Endodermal cell (in vitro differentiated cells): ENCODE measurements at regions not wholly inside any gene's neighbourhood (a gene's known extent, or its start where the extent isn't known, plus 50 kb on each side); places are given as distances from the start of the nearest gene placed in this dataset.

ENCODE experiments used
- DNase-seq: peaks from one replicate; pipeline ENCODE4 v3.0.0-alpha.2; 2017
- H3K27ac ChIP-seq: 2 replicates; pipeline ENCODE4 v1.5.1; 2013; ENCODE audit warnings: mild to moderate bottlenecking, low read depth, low read length, moderate library complexity
- H3K27me3 ChIP-seq: 2 replicates; pipeline ENCODE4 v1.6.1; 2013; ENCODE audit warnings: mild to moderate bottlenecking, low read length, moderate library complexity; ENCODE audit not compliant: insufficient read depth, control insufficient read depth, poor library complexity, severe bottlenecking
- H3K36me3 ChIP-seq: 2 replicates; pipeline ENCODE4 v1.7.0; 2013; ENCODE audit warnings: mild to moderate bottlenecking, low read length, moderate library complexity; ENCODE audit not compliant: control insufficient read depth, insufficient read depth
- H3K4me1 ChIP-seq: one replicate; pipeline ENCODE4 v1.7.0; 2013; ENCODE audit warnings: low read length; ENCODE audit not compliant: control insufficient read depth, insufficient read depth
- H3K4me3 ChIP-seq: 2 replicates; pipeline ENCODE4 v1.5.1; 2013; ENCODE audit warnings: mild to moderate bottlenecking, low read length, moderate library complexity
- H3K9ac ChIP-seq: 2 replicates; pipeline ENCODE4 v1.6.1; 2013; ENCODE audit warnings: mild to moderate bottlenecking, low read length, moderate library complexity; ENCODE audit not compliant: poor library complexity, severe bottlenecking; ENCODE audit errors: extremely low read depth
- H3K9me3 ChIP-seq: 2 replicates; pipeline ENCODE4 v1.6.1; 2013; ENCODE audit warnings: mild to moderate bottlenecking, low read length, moderate library complexity; ENCODE audit not compliant: control insufficient read depth
- H3K27ac Mint-ChIP-seq: 2 replicates; pipeline ENCODE4 v1.8.0; 2020; ENCODE audit warnings: mixed read lengths
- H3K27me3 Mint-ChIP-seq: 2 replicates; pipeline ENCODE4 v1.8.0; 2021; ENCODE audit warnings: mild to moderate bottlenecking, mixed read lengths; ENCODE audit not compliant: insufficient read depth
- H3K36me3 Mint-ChIP-seq: 2 replicates; pipeline ENCODE4 v1.8.0; 2020; ENCODE audit warnings: low read depth, mixed read lengths
- H3K4me1 Mint-ChIP-seq: 2 replicates; pipeline ENCODE4 v1.8.0; 2020; ENCODE audit warnings: mixed read lengths
- H3K4me3 Mint-ChIP-seq: 2 replicates; pipeline ENCODE4 v1.8.0; 2020; ENCODE audit warnings: mild to moderate bottlenecking, moderate library complexity, mixed read lengths
- H3K9me3 Mint-ChIP-seq: 2 replicates; pipeline ENCODE4 v1.8.0; 2020; ENCODE audit warnings: mild to moderate bottlenecking, mixed read lengths
- WGBS, 2 experiments: methylation state at CpG; one replicate each; pipeline versions ENCODE4 v1.1.5 to v1.1.7; 2013; ENCODE audit warnings: missing lambda C conversion rate in 2 of 2, mixed read lengths in 1 of 2; ENCODE audit not compliant: insufficient coverage in 1 of 2, insufficient read length in 1 of 2; 5-methylcytosine and 5-hydroxymethylcytosine counted together
- TF ChIP-seq, protein P1 (sequence below): fragments of 200-600 bp; sonication (generic); conservative IDR thresholded peaks from 2 replicates; pipeline ENCODE4 v1.5.0; 2021; ENCODE audit warnings: antibody characterized with exemption, mild to moderate bottlenecking

DNA sequence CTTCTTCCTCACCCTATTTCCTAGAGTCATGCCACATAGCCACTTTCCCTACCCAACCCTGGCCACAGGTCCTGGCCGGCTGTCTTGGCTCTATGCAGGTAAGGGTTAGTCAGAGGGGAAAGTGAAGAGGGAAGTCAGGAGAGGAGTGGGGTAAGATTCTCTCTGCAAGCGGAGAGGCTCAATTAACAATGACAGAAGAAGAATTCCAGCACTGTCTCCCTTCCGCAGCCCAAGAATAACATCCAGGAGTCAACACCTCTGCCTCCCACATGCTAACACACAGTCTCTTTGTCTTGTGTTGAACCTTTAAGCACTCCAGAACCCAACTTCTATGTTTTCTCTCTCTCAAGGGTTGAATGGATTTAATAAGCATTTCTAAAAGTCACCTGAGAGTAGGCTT is 235.1 kb upstream of the ANKRD55 start:
- Mint-ChIP-seq H3K27ac (no peak overlapping the region), H3K4me3 (no peak overlapping the region), H3K4me1 (peaks cover 21% of the 10 kb centered on the region), H3K36me3 (no peaks in the 10 kb centered on the region), H3K27me3 (peaks cover 7% of the 10 kb centered on the region), H3K9me3 (no peaks in the 10 kb centered on the region)
- no peak overlapping the region for H3K9ac ChIP-seq
- no peaks in the 10 kb centered on the region for H3K9me3 ChIP-seq
- H3K36me3 ChIP-seq: no peaks in the 10 kb centered on the region
- H3K27ac ChIP-seq: no peak overlapping the region
- 86 to 90% methylated on average over 1 to 3 of the region's 3 CpGs for WGBS, 2 experiments
- peaks cover 5% of the 10 kb centered on the region for H3K4me1 ChIP-seq
- no peak for DNase-seq
- H3K27me3 ChIP-seq: no peaks in the 10 kb centered on the region
- TF ChIP-seq, protein P1, sequence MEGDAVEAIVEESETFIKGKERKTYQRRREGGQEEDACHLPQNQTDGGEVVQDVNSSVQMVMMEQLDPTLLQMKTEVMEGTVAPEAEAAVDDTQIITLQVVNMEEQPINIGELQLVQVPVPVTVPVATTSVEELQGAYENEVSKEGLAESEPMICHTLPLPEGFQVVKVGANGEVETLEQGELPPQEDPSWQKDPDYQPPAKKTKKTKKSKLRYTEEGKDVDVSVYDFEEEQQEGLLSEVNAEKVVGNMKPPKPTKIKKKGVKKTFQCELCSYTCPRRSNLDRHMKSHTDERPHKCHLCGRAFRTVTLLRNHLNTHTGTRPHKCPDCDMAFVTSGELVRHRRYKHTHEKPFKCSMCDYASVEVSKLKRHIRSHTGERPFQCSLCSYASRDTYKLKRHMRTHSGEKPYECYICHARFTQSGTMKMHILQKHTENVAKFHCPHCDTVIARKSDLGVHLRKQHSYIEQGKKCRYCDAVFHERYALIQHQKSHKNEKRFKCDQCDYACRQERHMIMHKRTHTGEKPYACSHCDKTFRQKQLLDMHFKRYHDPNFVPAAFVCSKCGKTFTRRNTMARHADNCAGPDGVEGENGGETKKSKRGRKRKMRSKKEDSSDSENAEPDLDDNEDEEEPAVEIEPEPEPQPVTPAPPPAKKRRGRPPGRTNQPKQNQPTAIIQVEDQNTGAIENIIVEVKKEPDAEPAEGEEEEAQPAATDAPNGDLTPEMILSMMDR: no peak
- H3K4me3 ChIP-seq: no peak overlapping the region

DNA sequence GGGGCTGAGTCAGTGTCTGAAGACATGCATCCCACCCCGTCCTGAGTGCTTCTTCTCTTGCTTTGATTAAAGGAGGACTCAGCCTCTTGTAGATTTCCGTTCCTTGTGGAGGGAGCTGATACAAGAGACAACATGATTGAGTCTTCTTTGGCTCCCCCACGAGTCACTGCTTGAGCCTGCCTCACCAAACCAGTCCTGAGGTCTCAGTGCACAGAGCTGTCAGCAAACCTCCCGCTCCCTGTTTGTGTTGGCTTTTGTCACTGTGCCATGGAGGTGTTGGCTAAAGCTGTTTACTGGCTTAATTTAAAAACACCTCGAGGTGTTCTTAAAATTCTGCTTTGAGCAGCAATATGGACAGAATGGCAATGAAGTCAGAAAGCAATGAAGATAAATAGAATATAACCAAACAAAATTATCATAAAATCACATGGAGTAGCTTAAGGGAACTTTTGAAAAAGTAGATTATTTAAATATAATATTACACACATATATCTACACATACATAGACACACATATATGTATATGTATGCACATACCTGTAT is 234.1 kb upstream of the ANKRD55 start:
- TF ChIP-seq, protein P1: no peak
- DNase-seq: no peak
- no peaks in the 10 kb centered on the region for H3K36me3 Mint-ChIP-seq
- Histone ChIP-seq H3K4me1 (peaks cover 5% of the 10 kb centered on the region), H3K27me3 (no peaks in the 10 kb centered on the region), H3K36me3 (no peaks in the 10 kb centered on the region), H3K4me3 (no peak overlapping the region), H3K9me3 (no peaks in the 10 kb centered on the region), H3K9ac (no peak overlapping the region), H3K27ac (no peak overlapping the region)
- H3K4me3 Mint-ChIP-seq: no peak overlapping the region
- no peak overlapping the region for H3K27ac Mint-ChIP-seq
- H3K9me3 Mint-ChIP-seq: no peaks in the 10 kb centered on the region
- peaks cover 7% of the 10 kb centered on the region for H3K27me3 Mint-ChIP-seq
- peaks cover 21% of the 10 kb centered on the region for H3K4me1 Mint-ChIP-seq
- WGBS, 2 experiments: 91 to 92% methylated on average over 4 to 5 of the region's 5 CpGs

DNA sequence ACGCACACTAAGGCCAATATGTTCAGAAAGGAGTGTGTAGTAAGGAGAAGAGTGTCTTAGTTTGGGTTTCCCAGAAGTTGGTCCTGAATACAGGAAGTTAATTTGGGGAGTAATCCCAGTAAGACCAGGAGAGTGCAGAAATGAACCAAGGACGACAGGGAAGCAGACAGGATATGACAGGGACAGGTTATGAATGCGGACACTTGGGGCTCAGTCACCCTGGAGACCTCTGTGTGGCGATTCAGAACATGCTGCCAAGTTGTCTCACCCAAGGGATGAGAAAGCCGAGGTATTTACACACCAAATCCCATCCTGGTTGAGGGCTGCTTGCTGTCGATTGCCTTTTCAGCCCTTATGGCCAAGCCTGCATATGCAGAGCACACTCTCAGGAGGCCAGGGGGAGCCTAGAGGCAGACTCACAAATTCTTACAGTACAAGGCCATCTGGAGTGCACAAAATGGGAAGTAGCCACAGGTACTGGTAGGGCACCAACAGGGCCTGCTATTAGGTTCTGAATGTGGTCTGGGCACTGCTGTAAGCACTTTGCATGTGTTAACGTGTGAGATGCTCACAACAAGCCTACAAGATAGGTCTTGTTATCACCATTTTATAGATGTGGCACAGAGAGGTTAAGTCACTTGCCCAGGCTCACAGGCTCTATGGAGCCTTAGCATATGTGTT is 233.1 kb upstream of the ANKRD55 start:
- 87 to 98% methylated on average over 5 to 7 of the region's 7 CpGs for WGBS, 2 experiments
- no peak overlapping the region for H3K9ac ChIP-seq
- Mint-ChIP-seq H3K4me1 (peaks cover 21% of the 10 kb centered on the region), H3K27ac (no peak overlapping the region), H3K9me3 (no peaks in the 10 kb centered on the region), H3K36me3 (no peaks in the 10 kb centered on the region), H3K4me3 (no peak overlapping the region), H3K27me3 (peaks cover 7% of the 10 kb centered on the region)
- DNase-seq: no peak
- H3K4me3 ChIP-seq: no peak overlapping the region
- TF ChIP-seq, protein P1: no peak
- H3K27ac ChIP-seq: no peak overlapping the region
- no peaks in the 10 kb centered on the region for H3K36me3 ChIP-seq
- H3K4me1 ChIP-seq: no peaks in the 10 kb centered on the region
- H3K9me3 ChIP-seq: no peaks in the 10 kb centered on the region
- H3K27me3 ChIP-seq: no peaks in the 10 kb centered on the region
